Gastroesophageal sphincter (tissue), 4 donors: ENCODE measurements at regions not wholly inside any gene's neighbourhood (a gene's known extent, or its start where the extent isn't known, plus 50 kb on each side); places are given as distances from the start of the nearest gene placed in this dataset.

Source experiments
- ATAC-seq: fragments of 150-250 bp; one replicate; pipeline ENCODE4 v1.9.1; 2016; ENCODE audit warnings: mild to moderate bottlenecking, moderate library complexity
- H3K27ac ChIP-seq, 4 donors: fragments of 200-600 bp; sonication (generic) in 3 of 4; 1 replicate in 3 of 4; 2 replicates in 1 of 4; pipeline ENCODE4 v1.5.1; 2016 to 2019
- H3K27me3 ChIP-seq: fragments of 200-600 bp; sonication (generic); one replicate; pipeline ENCODE4 v1.5.1; 2019
- H3K36me3 ChIP-seq, 2 donors: fragments of 200-600 bp; sonication (generic); one replicate each; pipeline ENCODE4 v1.5.1; 2019; ENCODE audit warnings: control low read depth in 1 of 2
- H3K4me1 ChIP-seq, 3 donors: fragments of 200-600 bp; sonication (generic); 1 replicate in 2 of 3; 2 replicates in 1 of 3; pipeline ENCODE4 v1.5.1; 2016 to 2019; ENCODE audit warnings: control low read depth in 2 of 3
- H3K4me3 ChIP-seq, 2 donors: fragments of 200-600 bp; sonication (generic); one replicate each; pipeline ENCODE4 v1.5.1; 2019; ENCODE audit warnings: mild to moderate bottlenecking in 1 of 2, moderate library complexity in 1 of 2
- H3K9me3 ChIP-seq, 3 donors: fragments of 200-600 bp; sonication (generic); one replicate each; pipeline ENCODE4 v1.5.1; 2017 to 2019; ENCODE audit warnings: control low read depth in 2 of 3
- EP300 ChIP-seq: sonication (generic); formaldehyde crosslinking; IDR thresholded peaks from one replicate; pipeline ENCODE4 v1.6.1; 2017; ENCODE audit warnings: antibody characterized with exemption, mild to moderate bottlenecking
- POLR2A ChIP-seq, 2 donors: fragments of 450-650 bp; IDR thresholded peaks; one replicate each; pipeline ENCODE4 v1.6.1; 2017; ENCODE audit warnings: antibody characterized with exemption in 2 of 2, mild to moderate bottlenecking in 2 of 2, moderate library complexity in 1 of 2
- POLR2AphosphoS5 ChIP-seq: sonication (generic); formaldehyde crosslinking; IDR thresholded peaks from one replicate; pipeline ENCODE4 v1.6.1; 2017; ENCODE audit warnings: antibody characterized with exemption
- WGBS, 2 donors: methylation state at CpG; one replicate each; pipeline ENCODE4 v1.1.5; 2018; ENCODE audit warnings: low coverage in 1 of 2; 5-methylcytosine and 5-hydroxymethylcytosine counted together
- small RNA-seq, 4 donors: library from RNA; depleted of rRNA; stranded (forward); fragments of <200 nt; gene quantifications; one replicate each; pipeline ENCODE3, GENCODE V24; 2016
- TF ChIP-seq, protein P1 (sequence below), 4 experiments: fragments of 200-600 bp in 2 of 4; fragments of 450-650 bp in 2 of 4; sonication (generic) in 1 of 4; IDR thresholded peaks; one replicate each; pipeline ENCODE4 v1.5.1; 2017 to 2019; ENCODE audit warnings: antibody characterized with exemption in 4 of 4, mild to moderate bottlenecking in 2 of 4, moderate library complexity in 2 of 4

DNA sequence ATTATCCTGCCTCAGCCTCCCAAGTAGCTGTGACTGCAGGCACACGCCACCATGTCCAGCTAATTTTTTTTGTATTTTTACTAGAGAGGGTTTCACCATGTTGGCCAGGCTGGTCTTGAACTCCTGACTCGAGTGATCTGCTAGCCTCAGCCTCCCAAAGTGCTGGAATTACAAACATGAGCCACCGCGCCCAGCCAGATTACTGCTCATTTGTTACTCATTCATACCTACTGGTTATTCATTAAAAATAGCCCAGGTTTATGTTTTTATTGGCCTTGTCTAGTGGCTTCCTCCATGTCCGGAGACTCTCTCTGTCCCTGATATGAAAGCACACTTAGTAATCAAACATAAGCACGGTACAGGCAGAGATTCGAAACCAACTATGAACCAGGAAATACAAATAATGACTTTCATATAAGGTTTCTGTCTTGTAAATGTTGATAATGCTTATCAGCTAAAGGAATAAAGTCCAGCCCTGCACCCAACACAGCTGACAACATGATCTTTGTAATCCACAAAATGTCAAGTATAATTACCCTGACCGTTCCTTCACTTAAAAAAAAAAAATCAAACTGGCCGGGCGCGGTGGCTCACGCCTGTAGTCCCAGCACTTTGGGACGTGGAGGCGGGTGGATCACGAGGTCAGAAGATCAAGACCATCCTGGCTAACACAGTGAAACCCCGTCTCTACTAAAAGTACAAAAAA, 50.4 kb upstream of the CXADR start:
- H3K4me1 ChIP-seq = peaks cover 0 to 20% (median 5%) of the 10 kb centered on the region in 3 donors
- TF ChIP-seq EP300 (no peak), POLR2A (IDR thresholded peaks at IDR 0.05) (no peak), POLR2AphosphoS5 (no peak)
- TF ChIP-seq, protein P1, sequence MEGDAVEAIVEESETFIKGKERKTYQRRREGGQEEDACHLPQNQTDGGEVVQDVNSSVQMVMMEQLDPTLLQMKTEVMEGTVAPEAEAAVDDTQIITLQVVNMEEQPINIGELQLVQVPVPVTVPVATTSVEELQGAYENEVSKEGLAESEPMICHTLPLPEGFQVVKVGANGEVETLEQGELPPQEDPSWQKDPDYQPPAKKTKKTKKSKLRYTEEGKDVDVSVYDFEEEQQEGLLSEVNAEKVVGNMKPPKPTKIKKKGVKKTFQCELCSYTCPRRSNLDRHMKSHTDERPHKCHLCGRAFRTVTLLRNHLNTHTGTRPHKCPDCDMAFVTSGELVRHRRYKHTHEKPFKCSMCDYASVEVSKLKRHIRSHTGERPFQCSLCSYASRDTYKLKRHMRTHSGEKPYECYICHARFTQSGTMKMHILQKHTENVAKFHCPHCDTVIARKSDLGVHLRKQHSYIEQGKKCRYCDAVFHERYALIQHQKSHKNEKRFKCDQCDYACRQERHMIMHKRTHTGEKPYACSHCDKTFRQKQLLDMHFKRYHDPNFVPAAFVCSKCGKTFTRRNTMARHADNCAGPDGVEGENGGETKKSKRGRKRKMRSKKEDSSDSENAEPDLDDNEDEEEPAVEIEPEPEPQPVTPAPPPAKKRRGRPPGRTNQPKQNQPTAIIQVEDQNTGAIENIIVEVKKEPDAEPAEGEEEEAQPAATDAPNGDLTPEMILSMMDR (IDR thresholded peaks at IDR 0.05) = no peak
- WGBS, 2 donors = 78 to 84% methylated on average over 4 to 7 of the region's 16 CpGs
- H3K4me3 ChIP-seq = no peak overlapping the region
- no peak for ATAC-seq
- no peaks in the 10 kb centered on the region for H3K36me3 ChIP-seq
- H3K27me3 ChIP-seq = no peaks in the 10 kb centered on the region
- no peaks in the 10 kb centered on the region for H3K9me3 ChIP-seq
- no peak overlapping the region for H3K27ac ChIP-seq

Small RNAs in the stretch of these regions (small RNA-seq; reads per million reads assigned to genes)
- gene MIR125B2 (108 to 229 (median 153) reads per million in 4 donors), gene MIR99A (148 to 410 (median 366) reads per million in 4 donors), gene MIRLET7C (2,034 to 6,021 (median 3,365) reads per million in 4 donors), gene RNU1-98P (0 reads per million in 4 donors), gene RNU6-113P (0 reads per million in 4 donors), gene RNU6-426P (0 reads per million in 4 donors), gene SNORD74B (0 reads per million in 4 donors)
